Activated CD4-positive, alpha-beta T cell treated with anti-CD3 and anti-CD28 coated beads, Interleukin-10, Interleukin-2, amounts not matched to agents 100 ng/mL and 50 ng/mL, durations not matched to agents 16 hours and 8 hours (primary cell): ENCODE measurements at regions not wholly inside any gene's neighbourhood (a gene's known extent, or its start where the extent isn't known, plus 50 kb on each side); places are given as distances from the start of the nearest gene placed in this dataset.

Experiments
- DNase-seq: peaks from one replicate; pipeline ENCODE4 v3.0.0-alpha.2; 2020

DNA sequence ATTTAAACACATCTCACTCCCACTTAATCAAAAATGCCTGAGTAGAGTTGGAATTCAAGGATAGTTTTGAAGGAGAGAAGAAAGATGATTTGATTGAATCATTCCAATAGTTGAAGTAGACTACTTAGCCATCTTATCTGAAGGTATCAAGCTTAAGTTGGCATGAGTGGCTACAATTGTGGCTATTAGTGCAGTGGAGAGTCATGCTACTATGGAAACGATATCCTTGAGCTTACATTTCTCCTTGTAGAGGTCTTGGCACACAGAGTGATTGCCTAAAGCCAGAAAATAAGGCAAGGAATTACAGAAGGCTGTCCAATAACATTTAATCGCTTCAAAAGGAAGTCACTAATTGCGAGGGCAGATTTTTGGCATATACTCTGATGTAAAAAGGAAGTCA, 1022.7 kb downstream of the IGSF11 start:
- DNase-seq, result no peak

DNA sequence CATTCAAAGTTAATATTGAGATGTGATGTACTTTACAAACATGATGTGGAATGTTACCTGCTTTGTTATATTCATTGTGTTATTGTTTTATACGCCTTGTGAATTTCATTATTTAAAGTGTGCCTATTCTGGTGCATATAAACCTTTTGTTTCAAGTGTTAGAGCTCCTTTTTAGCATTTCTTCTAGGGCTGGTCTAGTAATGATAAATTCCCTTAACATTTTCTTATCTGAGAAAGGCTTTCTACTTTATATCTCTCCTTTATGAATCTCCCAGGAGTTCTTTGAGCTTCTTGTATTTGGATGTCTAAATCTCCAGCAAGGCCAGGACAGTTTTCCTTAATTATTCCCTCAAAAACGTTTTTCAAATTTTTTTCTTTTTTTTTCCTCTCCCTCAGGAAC, 1005.6 kb downstream of the IGSF11 start:
- no peak for DNase-seq

DNA sequence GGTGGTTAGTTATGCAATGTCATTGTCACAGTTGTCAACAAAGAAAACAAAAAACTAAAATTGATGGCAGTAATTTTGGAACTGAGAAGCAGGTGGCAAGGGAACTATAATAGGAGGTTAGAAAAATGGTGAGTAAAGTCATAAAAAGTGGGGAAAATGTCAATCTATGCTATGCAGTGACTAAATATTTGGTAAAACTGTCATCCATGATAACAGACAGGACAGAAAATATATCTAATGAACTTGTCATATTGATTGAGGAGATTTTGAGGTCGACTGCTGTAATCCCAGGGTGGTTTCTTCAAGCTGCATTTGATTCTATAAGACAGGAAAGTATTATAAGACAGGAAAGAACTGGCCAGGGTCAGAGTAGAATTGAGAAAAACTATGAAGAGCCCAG, 998.4 kb downstream of the IGSF11 start:
- no peak for DNase-seq

DNA sequence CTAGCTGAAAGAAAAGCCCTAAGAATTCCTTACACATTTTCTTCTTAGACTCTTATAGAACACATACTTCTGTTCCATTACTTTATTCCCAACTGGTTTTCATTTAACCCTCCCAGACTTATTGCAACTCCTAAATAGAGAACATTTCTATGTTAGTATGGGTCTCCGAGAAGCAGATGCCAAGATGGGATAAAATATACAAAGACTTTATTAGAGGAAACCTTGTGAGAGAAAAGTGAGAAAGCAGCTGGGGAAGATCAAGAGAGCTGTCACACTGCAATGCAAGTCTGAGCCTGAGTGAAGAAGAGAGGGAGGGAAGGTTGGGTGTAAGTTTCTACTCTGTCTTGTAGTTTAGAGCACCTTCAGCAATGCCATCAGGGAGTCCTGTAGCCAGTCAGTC, 979.3 kb downstream of the IGSF11 start:
- no peak for DNase-seq

DNA sequence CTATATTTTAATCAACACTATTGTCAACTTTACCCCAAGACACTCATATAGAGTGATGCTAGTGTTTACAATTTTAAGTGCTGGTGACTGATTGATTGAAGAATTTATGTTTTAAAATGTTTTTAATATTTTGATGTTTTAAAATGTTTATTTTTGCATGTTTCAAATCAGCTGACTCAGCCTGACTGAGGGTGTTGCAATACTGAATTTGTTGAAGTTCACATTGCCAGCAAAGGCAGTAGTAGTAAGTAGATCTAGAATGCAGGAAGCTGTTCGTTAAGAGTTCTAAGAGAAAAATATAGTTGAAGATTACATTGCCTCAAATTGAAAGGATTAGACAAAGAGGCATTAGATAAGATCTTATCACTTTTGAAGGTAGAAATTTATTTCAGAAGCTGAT, 977.6 kb downstream of the IGSF11 start:
- no peak for DNase-seq

DNA sequence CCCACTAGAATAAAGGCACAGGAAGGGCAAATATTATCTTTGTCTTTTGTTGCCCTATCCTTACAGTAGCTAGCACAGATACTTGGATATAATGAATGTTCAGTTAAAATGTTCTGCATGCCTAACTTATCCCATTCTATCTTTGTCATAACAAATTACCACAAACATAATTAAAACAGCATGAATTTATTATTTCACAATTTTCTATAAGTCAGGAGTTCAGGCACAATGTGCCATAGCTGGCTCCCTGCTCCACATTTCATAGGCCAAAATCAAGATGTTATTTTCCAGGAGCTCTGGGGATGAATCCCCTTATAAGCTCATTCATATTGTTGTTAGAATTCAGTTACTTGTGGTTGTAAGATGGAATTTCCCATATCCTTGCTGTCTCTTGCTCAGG, 975.5 kb downstream of the IGSF11 start:
- no peak for DNase-seq

DNA sequence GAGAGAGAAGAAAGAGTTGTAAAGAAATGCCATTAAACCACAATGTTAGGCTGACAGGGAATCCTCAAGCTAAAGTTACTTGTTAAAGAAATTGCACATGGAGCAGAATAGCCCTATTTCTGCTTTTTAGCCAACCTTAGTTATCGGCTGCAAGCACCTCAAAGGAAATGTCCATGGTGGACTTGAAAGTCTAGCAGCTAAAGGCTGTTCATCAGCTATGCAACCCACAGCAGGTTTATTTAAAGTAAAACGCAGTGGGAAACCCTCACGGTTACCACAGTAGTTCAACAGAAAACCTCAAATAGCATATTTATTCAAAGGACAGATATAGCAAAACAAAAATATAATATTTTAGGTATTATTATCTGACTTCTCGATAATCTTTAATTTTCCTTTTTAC, 967.2 kb downstream of the IGSF11 start:
- DNase-seq, result no peak

DNA sequence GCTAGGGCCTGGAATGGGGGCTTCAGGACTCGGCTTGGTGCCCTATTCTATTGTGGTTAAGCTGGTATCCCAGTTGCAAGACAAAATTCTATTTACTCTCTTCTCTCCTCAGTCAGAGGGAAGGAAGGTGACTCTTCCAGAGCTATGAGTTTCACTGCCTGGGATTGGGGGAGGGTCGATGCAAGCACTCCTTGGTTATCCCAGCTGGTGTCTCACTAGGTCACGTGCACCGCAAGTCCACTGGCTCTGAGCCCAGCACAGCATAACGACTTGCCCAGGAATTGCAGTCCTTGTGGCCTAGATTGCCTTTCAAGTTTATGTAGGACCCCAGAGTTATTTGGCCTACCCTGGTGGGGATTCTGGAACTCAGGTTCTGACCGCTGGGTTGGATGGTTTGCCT, 958.8 kb downstream of the IGSF11 start:
- no peak for DNase-seq

DNA sequence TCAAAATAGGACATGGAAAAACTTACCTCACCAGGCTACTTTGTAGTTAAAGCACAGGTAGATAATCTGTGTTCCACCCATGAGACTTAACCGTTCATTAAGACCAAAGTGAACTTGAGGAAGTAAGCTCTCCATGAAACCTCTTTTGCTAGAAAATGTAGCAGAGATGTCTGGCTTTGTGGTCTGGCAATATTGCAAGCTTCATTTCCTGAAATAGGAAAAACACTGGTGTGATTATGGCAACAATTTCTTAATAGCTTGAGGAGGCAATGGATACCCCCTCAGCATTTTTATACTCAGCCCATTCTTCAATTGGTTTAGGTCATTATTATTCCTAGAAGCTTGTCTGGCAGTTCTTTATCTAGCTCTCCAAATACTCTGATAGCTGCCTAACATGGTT, 957.3 kb downstream of the IGSF11 start:
- DNase-seq, result no peak

DNA sequence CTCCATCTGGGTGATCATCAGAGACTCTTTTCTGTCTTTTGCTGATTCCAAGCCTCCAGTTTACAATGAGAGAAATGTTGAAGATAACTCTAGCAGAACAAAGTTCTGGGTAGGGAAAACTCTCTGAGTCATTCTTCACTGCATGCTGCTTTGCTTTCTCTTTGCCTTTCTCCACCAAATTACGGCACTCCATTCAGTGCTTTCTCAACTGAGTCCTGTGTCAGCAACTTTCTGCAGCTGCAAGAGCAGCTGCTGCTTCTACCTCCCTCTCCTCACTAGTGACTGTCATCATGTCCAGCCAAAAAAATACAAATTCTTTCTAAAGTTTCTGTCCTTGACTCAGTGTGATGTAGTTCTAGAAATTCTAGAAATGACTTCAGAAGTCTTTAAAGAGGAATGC, 953.8 kb downstream of the IGSF11 start:
- DNase-seq, result no peak

DNA sequence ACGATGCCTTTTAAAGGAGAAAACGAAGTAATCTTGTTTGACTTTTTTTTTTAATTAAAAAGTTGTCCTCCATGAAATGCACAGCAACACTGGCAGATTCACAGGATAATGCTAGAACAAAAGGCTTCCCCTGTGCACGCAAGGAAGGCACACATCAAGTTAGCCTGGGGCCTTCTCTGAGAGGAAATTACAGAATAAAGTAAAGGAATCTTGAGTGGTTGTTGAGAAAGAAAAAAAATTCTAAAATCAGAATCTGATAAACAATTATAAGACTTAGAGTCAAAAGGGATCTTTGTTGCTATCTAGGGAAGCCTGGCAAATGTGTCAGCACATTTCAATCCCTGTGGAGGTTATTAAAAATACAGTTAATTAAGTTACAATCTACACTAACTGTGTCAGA, 946.0 kb downstream of the IGSF11 start:
- no peak for DNase-seq

DNA sequence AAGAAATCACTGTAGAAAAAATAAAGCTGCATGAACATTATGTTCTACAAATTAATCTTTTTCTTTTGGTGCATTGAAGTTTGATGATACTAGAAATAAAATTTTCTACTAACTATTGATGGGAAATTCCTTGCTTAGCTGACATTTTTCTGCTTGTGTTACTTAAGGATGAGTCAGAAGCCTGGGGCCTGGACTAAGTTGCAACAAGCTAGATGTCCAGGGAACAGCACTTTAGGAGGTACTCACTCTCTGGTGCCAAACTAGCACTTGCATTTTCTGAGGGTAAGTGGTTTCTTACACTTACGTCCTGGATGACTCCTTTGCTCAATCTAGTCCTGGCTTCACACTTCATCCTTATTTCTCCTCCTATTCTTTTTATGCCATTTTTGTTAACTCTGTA, 945.1 kb downstream of the IGSF11 start:
- DNase-seq, result no peak

DNA sequence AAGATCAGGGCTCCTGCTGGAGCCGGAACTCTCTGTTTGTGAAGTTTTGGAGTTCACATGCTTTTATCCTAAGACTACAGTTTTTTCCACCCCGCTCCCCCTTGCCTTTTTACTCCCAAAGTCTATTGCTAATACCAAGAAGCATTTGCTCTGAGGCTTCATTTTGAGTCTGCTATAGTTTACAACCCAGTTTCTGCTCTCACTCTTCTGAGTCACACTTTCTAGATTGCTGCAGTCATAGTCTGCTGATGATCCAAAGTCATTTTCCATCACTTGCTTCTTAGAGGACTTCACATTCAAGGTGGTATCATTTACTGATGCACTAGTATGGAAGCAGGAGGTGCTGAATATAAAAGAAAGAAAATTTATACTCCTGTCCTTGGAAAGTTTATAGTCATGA, 937.4 kb downstream of the IGSF11 start:
- DNase-seq, result no peak

DNA sequence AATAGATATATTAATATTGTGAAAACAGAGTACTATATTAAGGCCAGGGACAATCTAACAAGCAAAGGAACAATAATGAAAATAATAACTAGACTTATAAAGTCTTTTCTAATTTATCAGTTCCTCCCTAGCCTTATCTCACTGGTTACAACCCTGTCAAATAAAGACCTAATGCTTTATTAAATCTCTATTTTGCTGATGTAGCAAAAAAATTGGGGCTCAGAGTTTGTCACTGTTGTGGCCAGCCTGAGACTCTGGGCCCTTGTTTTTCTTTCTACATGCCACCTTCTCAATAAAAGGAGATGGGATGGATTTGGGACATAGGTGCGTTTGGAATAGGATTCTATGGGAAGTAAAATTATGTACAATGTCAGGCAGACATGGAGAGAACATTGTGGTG, 937.0 kb downstream of the IGSF11 start:
- no peak for DNase-seq

DNA sequence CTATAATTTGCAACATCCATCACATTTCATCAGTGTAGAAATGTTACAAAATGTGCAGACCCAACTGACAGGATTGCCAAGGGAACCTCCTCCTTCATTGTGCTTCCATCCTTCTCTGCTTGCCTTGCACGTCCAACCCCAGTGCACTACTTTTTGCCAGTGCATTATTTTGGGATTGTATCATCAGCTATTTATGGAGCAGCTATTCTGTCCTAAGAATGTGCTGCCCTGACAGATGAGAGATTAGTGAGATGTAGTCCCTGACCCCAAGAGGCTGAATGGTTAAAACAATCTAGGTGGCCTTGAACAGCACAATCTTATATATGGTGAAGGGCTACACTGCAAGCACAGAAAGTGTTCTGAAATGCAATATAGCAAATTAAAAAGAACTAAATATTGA, 935.8 kb downstream of the IGSF11 start:
- no peak for DNase-seq

DNA sequence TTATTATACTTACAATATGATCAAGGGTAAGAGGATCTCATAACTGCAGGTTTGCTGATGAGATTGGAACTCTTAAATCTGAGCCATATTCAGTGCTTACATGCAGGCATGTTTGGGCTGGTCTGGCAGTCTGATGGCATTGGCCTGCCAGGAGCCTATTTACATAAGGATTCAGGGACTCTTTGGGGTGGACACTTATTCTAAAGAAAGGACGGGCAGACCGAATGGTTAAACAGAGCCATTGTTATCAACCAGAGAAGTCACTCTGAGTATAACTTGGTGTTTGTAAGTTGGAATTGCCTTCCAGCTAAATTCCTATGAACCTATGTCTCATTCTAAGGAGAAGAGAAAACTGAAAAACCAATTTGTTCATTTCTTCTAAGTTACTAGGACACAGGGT, 932.8 kb downstream of the IGSF11 start:
- DNase-seq, result no peak

DNA sequence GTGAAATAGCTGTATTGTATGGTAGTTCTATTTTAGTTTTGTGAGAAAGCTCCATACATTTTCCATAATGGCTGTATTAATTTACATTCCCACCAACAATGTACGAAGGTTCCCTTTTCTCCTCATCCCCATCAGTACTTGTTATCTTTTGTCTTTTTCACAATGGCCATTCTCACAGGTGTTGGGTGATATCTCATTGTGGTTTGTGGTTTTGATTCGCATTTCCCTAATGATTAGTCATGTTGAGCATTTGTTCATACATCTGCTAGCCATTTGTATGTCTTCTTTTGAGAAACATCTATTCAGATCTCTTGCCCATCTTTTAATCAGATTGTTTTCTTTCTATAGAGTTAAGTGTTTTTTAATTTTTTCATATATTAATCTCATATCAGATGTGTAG, 931.9 kb downstream of the IGSF11 start:
- DNase-seq, result no peak

DNA sequence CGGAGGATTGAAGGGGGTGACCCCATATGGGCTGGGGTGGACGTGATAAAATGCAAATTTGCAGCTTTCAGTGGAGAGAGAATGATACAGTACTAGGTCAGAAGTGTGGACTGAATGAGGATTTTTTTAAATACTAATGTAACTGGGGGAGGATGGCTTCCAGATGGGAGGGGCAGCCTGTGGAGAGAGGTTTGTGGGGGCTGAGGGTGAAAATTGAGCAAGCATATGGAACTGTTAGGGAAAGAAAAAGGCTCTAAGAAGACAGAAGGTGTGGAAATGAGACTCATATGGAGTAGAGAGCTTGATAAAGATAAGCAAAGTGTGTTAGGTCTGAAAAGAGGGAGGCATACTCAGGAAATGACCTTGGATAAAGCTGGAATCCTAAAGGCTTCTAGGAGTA, 926.4 kb downstream of the IGSF11 start:
- no peak for DNase-seq

DNA sequence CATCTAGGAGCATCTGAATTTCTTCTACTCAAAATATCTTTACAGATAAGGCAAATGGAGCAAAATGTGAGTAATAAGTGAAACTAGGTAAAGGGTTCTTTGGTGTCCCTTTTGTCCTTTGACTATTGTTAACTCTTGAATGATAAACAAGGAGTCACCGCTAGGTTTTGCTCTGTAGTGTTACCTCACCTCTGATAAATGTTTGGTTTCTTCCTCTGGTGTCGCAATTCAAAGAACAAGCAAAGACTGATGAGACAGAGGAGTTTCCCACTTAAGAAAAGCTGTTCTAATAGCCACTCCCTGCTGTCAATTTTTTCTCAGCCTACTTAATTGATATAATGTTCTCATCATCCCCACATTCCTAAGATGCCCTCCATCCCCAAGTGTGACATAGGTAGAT, 925.9 kb downstream of the IGSF11 start:
- DNase-seq, result no peak

DNA sequence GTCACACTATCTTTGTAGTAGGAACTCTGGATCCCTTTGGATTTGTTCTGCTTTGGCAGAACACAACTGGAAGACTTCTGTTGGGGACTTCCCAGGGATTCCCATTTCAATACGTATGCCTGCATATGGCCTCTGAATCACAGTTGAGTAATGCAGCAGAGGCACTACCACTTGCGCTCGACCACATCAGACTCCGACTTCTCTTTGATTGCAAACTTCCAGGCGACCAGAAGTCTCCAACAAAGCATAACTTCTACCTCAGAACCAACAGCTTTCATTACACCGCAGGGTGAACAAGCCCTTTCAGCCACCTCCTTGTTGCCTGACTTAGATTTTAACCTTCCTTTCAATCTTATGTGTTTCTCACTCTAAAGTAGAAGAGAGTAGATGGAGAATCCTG, 924.4 kb downstream of the IGSF11 start:
- DNase-seq, result no peak

DNA sequence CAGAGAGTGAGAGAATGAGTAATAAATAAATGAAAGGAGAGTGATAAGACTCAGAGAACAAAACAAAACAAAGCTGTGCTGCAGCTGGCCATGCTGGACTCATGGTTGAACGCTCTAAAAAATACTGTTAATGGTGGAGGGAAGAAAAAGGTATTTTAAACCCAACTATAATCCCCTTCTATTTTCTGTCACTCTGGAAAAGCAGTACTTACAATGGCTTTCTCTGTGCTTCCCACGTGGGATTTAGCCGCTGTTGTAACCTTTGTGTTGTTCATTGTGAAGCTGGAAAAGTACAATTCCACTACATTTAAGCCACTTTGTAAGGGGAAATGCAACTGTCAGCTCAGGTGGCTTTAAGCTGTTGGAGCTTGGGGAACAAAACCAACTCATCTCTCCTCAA, 917.7 kb downstream of the IGSF11 start:
- no peak for DNase-seq

DNA sequence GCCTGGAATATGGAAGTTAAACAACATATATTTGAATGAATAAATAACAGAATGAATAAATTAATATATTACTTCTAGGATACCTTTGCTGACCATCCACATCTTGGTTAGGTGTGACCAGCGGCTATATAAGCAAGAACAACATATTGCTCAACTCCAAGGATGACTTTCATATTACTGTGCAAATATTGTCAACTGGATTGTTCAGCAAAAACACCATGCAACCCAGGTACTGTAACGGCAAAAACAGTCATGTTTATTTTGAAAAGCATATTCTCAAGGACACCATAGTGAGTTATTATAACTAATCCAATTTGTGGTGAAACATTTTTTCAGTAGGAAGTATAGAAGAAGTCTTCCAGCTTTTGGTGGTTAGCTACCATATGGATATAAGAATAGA, 907.9 kb downstream of the IGSF11 start:
- DNase-seq, result no peak

DNA sequence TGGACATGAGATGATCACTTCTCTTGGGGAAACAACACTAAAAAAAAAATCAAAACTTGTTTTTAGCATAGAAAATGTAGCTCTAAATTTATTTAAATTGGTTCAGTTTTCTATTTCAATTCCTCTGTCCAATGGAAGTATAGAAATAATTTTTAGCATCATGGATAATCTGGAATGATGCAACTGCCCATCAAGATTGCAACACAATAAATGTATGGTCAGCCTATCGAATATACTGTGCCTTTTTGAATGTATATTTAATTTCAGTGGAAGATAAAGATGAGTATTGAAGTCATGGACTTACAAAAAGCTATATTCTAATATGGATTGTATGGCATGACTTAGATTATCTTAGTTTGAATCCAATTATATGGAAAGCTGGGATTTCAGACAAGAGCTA, 906.7 kb downstream of the IGSF11 start:
- no peak for DNase-seq

DNA sequence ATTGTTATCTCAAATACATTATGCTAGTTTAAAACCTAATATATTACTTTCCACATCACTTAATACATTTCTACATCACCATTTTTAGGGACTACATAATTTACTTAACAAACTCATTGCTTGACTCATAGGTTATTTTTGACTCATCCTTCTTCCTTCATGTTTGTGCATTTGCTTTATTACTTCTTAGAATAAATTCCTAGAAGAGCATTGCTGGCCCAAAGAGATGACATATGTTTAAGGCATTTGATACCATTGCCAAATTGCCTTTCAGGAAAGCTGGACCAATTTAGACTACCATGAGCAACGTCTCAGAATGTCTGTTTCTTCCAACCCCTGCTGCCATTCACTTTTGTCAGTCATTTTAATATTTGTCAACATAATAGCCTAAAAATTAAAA, 905.8 kb downstream of the IGSF11 start:
- DNase-seq, result no peak

DNA sequence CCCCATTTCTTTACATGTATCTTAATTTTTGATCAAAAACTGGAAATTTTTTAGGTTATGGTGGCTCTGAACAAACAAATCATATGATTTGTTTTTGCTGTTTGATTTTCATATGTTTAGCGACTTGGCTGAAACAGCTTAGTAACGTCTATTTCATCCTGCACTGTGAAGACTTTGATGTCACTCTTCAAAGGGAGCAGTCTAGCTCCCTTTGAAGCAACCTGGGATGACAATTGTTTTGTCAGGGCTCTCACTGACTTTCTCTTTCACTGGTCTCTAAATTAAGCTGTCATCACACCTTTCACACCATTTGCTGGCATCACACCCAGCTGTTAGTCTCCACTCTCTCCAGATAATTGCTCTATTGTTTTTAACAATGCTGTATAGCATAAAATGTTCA, 896.9 kb downstream of the IGSF11 start:
- no peak for DNase-seq

DNA sequence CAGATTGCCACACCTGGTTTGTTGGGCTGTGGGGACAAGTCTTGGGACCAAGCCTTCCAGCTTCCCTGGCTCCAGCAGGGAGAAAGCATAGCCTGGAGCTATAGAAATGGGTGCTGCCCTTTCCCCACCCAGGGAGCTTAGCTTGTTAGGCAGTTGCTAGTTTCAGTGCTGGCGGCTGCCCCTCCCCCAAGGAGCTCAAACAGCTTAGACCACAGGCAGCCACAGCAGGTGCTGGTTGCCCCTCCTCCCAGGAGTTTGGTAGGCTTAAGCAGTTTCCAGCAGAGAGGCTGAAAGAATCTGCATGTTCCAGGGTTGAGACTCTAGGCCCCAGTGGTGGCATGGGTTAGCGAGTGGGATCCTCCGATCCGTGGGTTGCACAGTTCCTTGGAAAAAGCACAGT, 889.7 kb downstream of the IGSF11 start:
- DNase-seq, result no peak
